ENCODE measurements at regions not wholly inside any gene's neighbourhood (a gene's known extent, or its start where the extent isn't known, plus 50 kb on each side); places are given as distances from the start of the nearest gene placed in this dataset.

- H3K4me1 ChIP-seq (ENCODE audit: control insufficient read depth, extremely low read depth, insufficient read depth, low read length), result no peaks in the 10 kb centered on the region
- H3K79me2 ChIP-seq (ENCODE audit: control insufficient read depth, insufficient read depth, low read length), result no peaks in the 10 kb centered on the region
- no peak overlapping the region for H3K9ac ChIP-seq (ENCODE audit: insufficient read depth, low read length)
- H3K4me2 ChIP-seq (ENCODE audit: extremely low read depth, insufficient read depth, low read length), result no peak overlapping the region
- no peaks in the 10 kb centered on the region for H4K20me1 ChIP-seq (ENCODE audit: control insufficient read depth, extremely low read depth, insufficient read depth, low read length)
- TF ChIP-seq CTCF (conservative IDR thresholded peaks at IDR 0.05 in 1 of 2, IDR thresholded peaks at IDR 0.05 in 1 of 2; ENCODE audit: low read depth in 1 of 2, low read length in 2 of 2) (no peak), EZH2 (IDR thresholded peaks at IDR 0.05; ENCODE audit: low read length, missing control alignments) (no peak)
- DNase-seq (ENCODE audit: low read depth in 2 of 2), result no peak
- H3K36me3 ChIP-seq (ENCODE audit: control insufficient read depth, insufficient read depth, low read length), result no peaks in the 10 kb centered on the region
- no peak overlapping the region for H3K27ac ChIP-seq (ENCODE audit: insufficient read depth, low read length)
- no peaks in the 10 kb centered on the region for H3K9me3 ChIP-seq (ENCODE audit: control insufficient read depth, insufficient read depth, low read depth, low read length)
- no peak overlapping the region for H3K4me3 ChIP-seq (replicated peaks in 1 of 4; ENCODE audit: control extremely low read depth in 1 of 4, insufficient read depth in 1 of 4, low read depth in 3 of 4, low read length in 4 of 4)
- H2AFZ ChIP-seq (ENCODE audit: low read length), result no peak overlapping the region
- no peaks in the 10 kb centered on the region for H3K27me3 ChIP-seq (ENCODE audit: control insufficient read depth, insufficient read depth, low read length)
Observed at GRCh38 chr3:86303935-86304334, 687.0 kb downstream of the VGLL3 start.

- Histone ChIP-seq H3K4me2 (ENCODE audit: extremely low read depth, insufficient read depth, low read length) (no peak overlapping the region), H3K4me3 (replicated peaks in 1 of 4; ENCODE audit: control extremely low read depth in 1 of 4, insufficient read depth in 1 of 4, low read depth in 3 of 4, low read length in 4 of 4) (no peak overlapping the region), H3K27ac (ENCODE audit: insufficient read depth, low read length) (no peak overlapping the region), H3K36me3 (ENCODE audit: control insufficient read depth, insufficient read depth, low read length) (no peaks in the 10 kb centered on the region), H3K4me1 (ENCODE audit: control insufficient read depth, extremely low read depth, insufficient read depth, low read length) (no peaks in the 10 kb centered on the region), H2AFZ (ENCODE audit: low read length) (no peak overlapping the region), H4K20me1 (ENCODE audit: control insufficient read depth, extremely low read depth, insufficient read depth, low read length) (no peaks in the 10 kb centered on the region), H3K9me3 (ENCODE audit: control insufficient read depth, insufficient read depth, low read depth, low read length) (no peaks in the 10 kb centered on the region), H3K79me2 (ENCODE audit: control insufficient read depth, insufficient read depth, low read length) (no peaks in the 10 kb centered on the region), H3K9ac (ENCODE audit: insufficient read depth, low read length) (no peak overlapping the region), H3K27me3 (ENCODE audit: control insufficient read depth, insufficient read depth, low read length) (no peaks in the 10 kb centered on the region)
- TF ChIP-seq CTCF (conservative IDR thresholded peaks at IDR 0.05 in 1 of 2, IDR thresholded peaks at IDR 0.05 in 1 of 2; ENCODE audit: low read depth in 1 of 2, low read length in 2 of 2) (no peak), EZH2 (IDR thresholded peaks at IDR 0.05; ENCODE audit: low read length, missing control alignments) (no peak)
- no peak for DNase-seq (ENCODE audit: low read depth in 2 of 2)
Observed at GRCh38 chr3:86282106-86282787, 708.7 kb downstream of the VGLL3 start.

- H3K4me2 ChIP-seq (ENCODE audit: extremely low read depth, insufficient read depth, low read length), result no peak overlapping the region
- H2AFZ ChIP-seq (ENCODE audit: low read length), result no peak overlapping the region
- H3K4me1 ChIP-seq (ENCODE audit: control insufficient read depth, extremely low read depth, insufficient read depth, low read length), result no peaks in the 10 kb centered on the region
- TF ChIP-seq CTCF (conservative IDR thresholded peaks at IDR 0.05 in 1 of 2, IDR thresholded peaks at IDR 0.05 in 1 of 2; ENCODE audit: low read depth in 1 of 2, low read length in 2 of 2), result no peak
- no peak for TF ChIP-seq EZH2 (IDR thresholded peaks at IDR 0.05; ENCODE audit: low read length, missing control alignments)
- H3K27ac ChIP-seq (ENCODE audit: insufficient read depth, low read length), result no peak overlapping the region
- no peak overlapping the region for H3K9ac ChIP-seq (ENCODE audit: insufficient read depth, low read length)
- no peaks in the 10 kb centered on the region for H3K27me3 ChIP-seq (ENCODE audit: control insufficient read depth, insufficient read depth, low read length)
- no peak for DNase-seq (ENCODE audit: low read depth in 2 of 2)
- no peaks in the 10 kb centered on the region for H3K36me3 ChIP-seq (ENCODE audit: control insufficient read depth, insufficient read depth, low read length)
- no peaks in the 10 kb centered on the region for H4K20me1 ChIP-seq (ENCODE audit: control insufficient read depth, extremely low read depth, insufficient read depth, low read length)
- no peak overlapping the region for H3K4me3 ChIP-seq (replicated peaks in 1 of 4; ENCODE audit: control extremely low read depth in 1 of 4, insufficient read depth in 1 of 4, low read depth in 3 of 4, low read length in 4 of 4)
- no peaks in the 10 kb centered on the region for H3K9me3 ChIP-seq (ENCODE audit: control insufficient read depth, insufficient read depth, low read depth, low read length)
- no peaks in the 10 kb centered on the region for H3K79me2 ChIP-seq (ENCODE audit: control insufficient read depth, insufficient read depth, low read length)
Observed at GRCh38 chr3:86269364-86270155, 721.4 kb downstream of the VGLL3 start.
